IMR-90 (cell line): ENCODE measurements at regions not wholly inside any gene's neighbourhood (a gene's known extent, or its start where the extent isn't known, plus 50 kb on each side); places are given as distances from the start of the nearest gene placed in this dataset.

Experiments used
- ATAC-seq: fragments of 200-7000 bp; cut with Tn5 transposase; 2 replicates; pipeline ENCODE4 v1.9.1; 2020; ENCODE audit warnings: low read depth, mild to moderate bottlenecking, moderate library complexity
- BruUV-seq: library from RNA; stranded (reverse); fragments of 400-500 nt; replicated peaks from 2 replicates; lab custom pipeline; 2021; lab: Mats Ljungman, UMichigan
- CTCF ChIA-PET: fragments of 300-600 bp; formaldehyde crosslinking; extraction: SDS; loops from one replicate; lab custom pipeline; 2021; ENCODE audit warnings: antibody characterized with exemption; lab: Yijun Ruan, JAX
- POLR2A ChIA-PET: fragments of 300-600 bp; sonication (Branson Sonifier 250); formaldehyde crosslinking; loops from one replicate; lab custom pipeline; 2022; ENCODE audit warnings: antibody characterized with exemption; ENCODE audit not compliant: unreplicated experiment; lab: Charles Lee
- DNase-seq: peaks from one replicate; pipeline ENCODE4 v3.0.0; 2013
- H2AFZ ChIP-seq: replicated peaks from 2 replicates; pipeline ENCODE3; 2013; ENCODE audit warnings: low read length, mild to moderate bottlenecking; ENCODE audit not compliant: poor library complexity
- H2AK5ac ChIP-seq: 2 replicates; pipeline ENCODE4 v1.6.1; 2013; ENCODE audit warnings: low read depth, low read length, inconsistent platforms
- H2AK9ac ChIP-seq: replicated peaks from 2 replicates; pipeline ENCODE3; 2013; ENCODE audit warnings: mild to moderate bottlenecking, low read depth, low read length, moderate library complexity; ENCODE audit not compliant: poor library complexity
- H2BK120ac ChIP-seq: 2 replicates; pipeline ENCODE4 v1.6.1; 2013; ENCODE audit warnings: low read depth, low read length, inconsistent platforms
- H2BK15ac ChIP-seq: 3 replicates; pipeline ENCODE4 v1.6.1; 2013; ENCODE audit warnings: low read depth, low read length, inconsistent platforms
- H2BK20ac ChIP-seq: 2 replicates; pipeline ENCODE4 v1.6.1; 2013; ENCODE audit warnings: low read depth, mild to moderate bottlenecking, inconsistent platforms, low read length, moderate library complexity
- H2BK5ac ChIP-seq: 2 replicates; pipeline ENCODE4 v1.6.1; 2013; ENCODE audit warnings: mild to moderate bottlenecking, low read depth, low read length, inconsistent platforms; ENCODE audit not compliant: poor library complexity, severe bottlenecking
- H3K14ac ChIP-seq: replicated peaks from 2 replicates; pipeline ENCODE4 v1.6.1; 2013; ENCODE audit warnings: low read depth, low read length, inconsistent platforms
- H3K18ac ChIP-seq: 2 replicates; pipeline ENCODE4 v1.6.1; 2013; ENCODE audit warnings: low read depth, low read length, control low read depth
- H3K23ac ChIP-seq: 2 replicates; pipeline ENCODE4 v1.6.1; 2013; ENCODE audit warnings: low read depth, low read length, inconsistent platforms
- H3K27ac ChIP-seq: 2 replicates; pipeline ENCODE4 v1.5.1; 2013; ENCODE audit warnings: mild to moderate bottlenecking, control low read depth, low read length; ENCODE audit not compliant: insufficient read depth
- H3K27me3 ChIP-seq: 2 replicates; pipeline ENCODE4 v1.6.1; 2013; ENCODE audit warnings: low read length; ENCODE audit not compliant: control insufficient read depth, insufficient read depth
- H3K36me3 ChIP-seq: 2 replicates; pipeline ENCODE4 v1.6.1; 2013; ENCODE audit warnings: low read length, mixed read lengths; ENCODE audit not compliant: control insufficient read depth, insufficient read depth
- H3K4ac ChIP-seq: 2 replicates; pipeline ENCODE4 v1.6.1; 2013; ENCODE audit warnings: low read depth, low read length, inconsistent platforms
- H3K4me1 ChIP-seq: 2 replicates; pipeline ENCODE4 v1.6.1; 2013; ENCODE audit warnings: low read length, mixed read lengths; ENCODE audit not compliant: control insufficient read depth, insufficient read depth
- H3K4me2 ChIP-seq: 2 replicates; pipeline ENCODE4 v1.6.1; 2013; ENCODE audit warnings: low read depth, mild to moderate bottlenecking, control low read depth, low read length, moderate library complexity
- H3K4me3 ChIP-seq: 2 replicates; pipeline ENCODE4 v1.5.1; 2013; ENCODE audit warnings: low read depth, mild to moderate bottlenecking, control low read depth, low read length, moderate library complexity; ENCODE audit not compliant: insufficient read depth
- H3K56ac ChIP-seq: 2 replicates; pipeline ENCODE4 v1.6.1; 2013; ENCODE audit warnings: low read length, inconsistent platforms; ENCODE audit not compliant: insufficient read depth; ENCODE audit errors: extremely low read depth
- H3K79me1 ChIP-seq, 2 experiments: 2 replicates each; pipeline ENCODE4 v1.6.1; 2013; ENCODE audit warnings: low read length in 2 of 2, inconsistent platforms in 1 of 2, low read depth in 1 of 2
- H3K9ac ChIP-seq: 2 replicates; pipeline ENCODE4 v1.6.1; 2013; ENCODE audit warnings: low read depth, low read length, control low read depth
- H3K9me1 ChIP-seq: 2 replicates; pipeline ENCODE4 v1.6.1; 2013; ENCODE audit warnings: low read length, inconsistent platforms; ENCODE audit not compliant: insufficient read depth
- H3K9me3 ChIP-seq: 2 replicates; pipeline ENCODE4 v1.6.1; 2013; ENCODE audit warnings: low read length; ENCODE audit not compliant: control insufficient read depth, insufficient read depth
- H4K20me1 ChIP-seq: 2 replicates; pipeline ENCODE4 v1.6.1; 2013; ENCODE audit warnings: low read length, inconsistent platforms; ENCODE audit not compliant: insufficient read depth
- H4K5ac ChIP-seq: 2 replicates; pipeline ENCODE4 v1.6.1; 2013; ENCODE audit warnings: mild to moderate bottlenecking, low read depth, low read length, control low read depth
- H4K8ac ChIP-seq, 2 experiments: 2 replicates each; pipeline ENCODE4 v1.6.1; 2013; ENCODE audit warnings: low read depth in 2 of 2, low read length in 2 of 2, control low read depth in 1 of 2, inconsistent platforms in 1 of 2
- H4K91ac ChIP-seq: 2 replicates; pipeline ENCODE4 v1.6.1; 2013; ENCODE audit warnings: low read depth, low read length, inconsistent platforms; ENCODE audit not compliant: insufficient read depth
- BHLHE40 ChIP-seq: fragments of 150-350 bp; IDR thresholded peaks from 2 replicates; pipeline ENCODE4 v1.6.1; 2016; ENCODE audit warnings: mild to moderate bottlenecking, low read depth, low read length
- CEBPB ChIP-seq: IDR thresholded peaks from 2 replicates; pipeline ENCODE4 v1.6.1; 2012; ENCODE audit warnings: low read depth, low read length, improper control_type of control experiment
- CHD1 ChIP-seq: IDR thresholded peaks from 2 replicates; pipeline ENCODE4 v1.6.1; 2012; ENCODE audit warnings: low read depth, low read length, improper control_type of control experiment
- ELK1 ChIP-seq: fragments of 150-350 bp; IDR thresholded peaks from 2 replicates; pipeline ENCODE4 v1.6.1; 2016; ENCODE audit warnings: low read depth, mild to moderate bottlenecking, low read length, moderate library complexity, borderline replicate concordance
- FOS ChIP-seq: fragments of 150-350 bp; IDR thresholded peaks from 2 replicates; pipeline ENCODE4 v1.6.1; 2016; ENCODE audit warnings: low read depth, low read length
- MAFK ChIP-seq: IDR thresholded peaks from 2 replicates; pipeline ENCODE4 v1.6.1; 2012; ENCODE audit warnings: low read depth, low read length, improper control_type of control experiment
- MAZ ChIP-seq: IDR thresholded peaks from 2 replicates; pipeline ENCODE4 v1.6.1; 2012; ENCODE audit warnings: low read depth, mild to moderate bottlenecking, low read length, improper control_type of control experiment, moderate library complexity, borderline replicate concordance
- MXI1 ChIP-seq: IDR thresholded peaks from 2 replicates; pipeline ENCODE4 v1.6.1; 2012; ENCODE audit warnings: low read depth, mild to moderate bottlenecking, low read length, moderate library complexity, borderline replicate concordance
- NFE2L2 ChIP-seq: fragments of 150-350 bp; IDR thresholded peaks from 2 replicates; pipeline ENCODE4 v1.6.1; 2016; ENCODE audit warnings: low read depth, mild to moderate bottlenecking, low read length
- POLR2A ChIP-seq: IDR thresholded peaks from 2 replicates; pipeline ENCODE4 v1.6.1; 2012; ENCODE audit warnings: mild to moderate bottlenecking, low read depth, low read length
- RAD21 ChIP-seq: IDR thresholded peaks from 2 replicates; pipeline ENCODE4 v1.6.1; 2012; ENCODE audit warnings: low read length, improper control_type of control experiment
- RCOR1 ChIP-seq: IDR thresholded peaks from 2 replicates; pipeline ENCODE4 v1.6.1; 2012; ENCODE audit warnings: mild to moderate bottlenecking, low read length, improper control_type of control experiment; ENCODE audit not compliant: insufficient replicate concordance
- RFX5 ChIP-seq: IDR thresholded peaks from 2 replicates; pipeline ENCODE4 v1.8.0; 2012; ENCODE audit warnings: low read depth, mild to moderate bottlenecking, low read length, moderate library complexity
- SMC3 ChIP-seq: fragments of 150-350 bp; IDR thresholded peaks from 2 replicates; pipeline ENCODE4 v1.6.1; 2016; ENCODE audit warnings: low read depth, mild to moderate bottlenecking, antibody characterized with exemption, low read length, moderate library complexity
- USF2 ChIP-seq: fragments of 150-350 bp; IDR thresholded peaks from 2 replicates; pipeline ENCODE4 v1.6.1; 2017; ENCODE audit warnings: mild to moderate bottlenecking, antibody characterized with exemption, low read length, low read depth
- WGBS, 2 experiments: methylation state at CpG; one replicate each; pipeline versions ENCODE4 v1.1.5 to v1.1.7; 2013; ENCODE audit warnings: missing lambda C conversion rate in 2 of 2; ENCODE audit not compliant: insufficient read length in 1 of 2; ENCODE audit errors: extremely low coverage in 2 of 2; 5-methylcytosine and 5-hydroxymethylcytosine counted together
- dilution Hi-C: fragments of 300-500 bp; cut with HindIII; formaldehyde crosslinking; loops from one replicate; pipeline ENCODE4 v1.14.3; 2018; ENCODE audit warnings: low sequenced_read_pairs; ENCODE audit not compliant: unreplicated experiment
- in situ Hi-C: fragments of 300-500 bp; cut with MboI; formaldehyde crosslinking; loops from 3 replicates; pipeline ENCODE4 v1.14.3; 2019; ENCODE audit warnings: low sequenced_read_pairs, inconsistent platforms, mixed read lengths
- intact Hi-C: fragments of 100-400 bp; cut with micrococcal nuclease; formaldehyde crosslinking; loops from 2 replicates; pipeline ENCODE4 v1.10.0; 2022
- TF ChIP-seq, protein P1 (sequence below): conservative IDR thresholded peaks from 2 replicates; pipeline ENCODE4 v1.5.1; 2012; ENCODE audit warnings: mild to moderate bottlenecking, low read depth, low read length, improper control_type of control experiment

DNA sequence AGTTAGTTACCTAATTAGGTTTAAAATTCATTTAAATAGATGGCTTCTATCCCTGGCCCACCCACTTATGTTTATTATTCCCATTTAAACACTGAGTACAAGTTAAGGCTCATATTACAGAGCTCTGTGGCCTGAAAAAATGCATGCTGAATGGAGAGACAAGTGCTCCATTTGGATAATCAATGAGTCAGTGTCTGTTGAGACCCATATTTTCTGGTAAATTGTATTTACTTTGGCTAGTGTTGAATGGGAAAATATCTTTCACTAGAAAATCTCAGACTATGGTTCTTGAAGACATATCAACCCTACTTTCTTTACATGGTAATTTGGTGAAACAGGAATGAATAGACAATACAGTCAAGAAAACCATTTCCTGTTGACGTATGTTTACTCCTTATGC lies 356.0 kb downstream of the S1PR1 start:
- intact Hi-C loops (no loop called here), dilution Hi-C loops (no loop called here), in situ Hi-C loops (no loop called here)
- no peak overlapping the region for H2BK20ac ChIP-seq
- H4K20me1 ChIP-seq, result no peaks in the 10 kb centered on the region
- H3K36me3 ChIP-seq, result no peaks in the 10 kb centered on the region
- peak; percentile 1 for DNase-seq
- no peak overlapping the region for H2BK5ac ChIP-seq
- no peak overlapping the region for H3K9ac ChIP-seq
- no peak overlapping the region for H3K14ac ChIP-seq
- no peak overlapping the region for H3K4me2 ChIP-seq
- BruUV-seq, result no TSS peak
- no peaks in the 10 kb centered on the region for H3K79me1 ChIP-seq
- H3K27ac ChIP-seq, result no peak overlapping the region
- H3K9me1 ChIP-seq, result no peaks in the 10 kb centered on the region
- H2AK5ac ChIP-seq, result no peak overlapping the region
- no peak overlapping the region for H2BK15ac ChIP-seq
- H3K9me3 ChIP-seq, result no peaks in the 10 kb centered on the region
- POLR2A ChIA-PET, result no interaction called here
- H3K4ac ChIP-seq, result no peak overlapping the region
- no peak for ATAC-seq
- H2AFZ ChIP-seq, result no peak overlapping the region
- no peak overlapping the region for H4K8ac ChIP-seq
- H3K27me3 ChIP-seq, result no peaks in the 10 kb centered on the region
- no peak overlapping the region for H4K91ac ChIP-seq
- H3K56ac ChIP-seq, result no peak overlapping the region
- TF ChIP-seq SMC3 (no peak), RCOR1 (no peak), POLR2A (no peak), BHLHE40 (no peak), RFX5 (no peak), FOS (no peak), CEBPB (no peak), USF2 (no peak), MAFK (no peak), NFE2L2 (no peak), CHD1 (no peak), MAZ (no peak), ELK1 (no peak), RAD21 (no peak), MXI1 (no peak)
- TF ChIP-seq, protein P1, sequence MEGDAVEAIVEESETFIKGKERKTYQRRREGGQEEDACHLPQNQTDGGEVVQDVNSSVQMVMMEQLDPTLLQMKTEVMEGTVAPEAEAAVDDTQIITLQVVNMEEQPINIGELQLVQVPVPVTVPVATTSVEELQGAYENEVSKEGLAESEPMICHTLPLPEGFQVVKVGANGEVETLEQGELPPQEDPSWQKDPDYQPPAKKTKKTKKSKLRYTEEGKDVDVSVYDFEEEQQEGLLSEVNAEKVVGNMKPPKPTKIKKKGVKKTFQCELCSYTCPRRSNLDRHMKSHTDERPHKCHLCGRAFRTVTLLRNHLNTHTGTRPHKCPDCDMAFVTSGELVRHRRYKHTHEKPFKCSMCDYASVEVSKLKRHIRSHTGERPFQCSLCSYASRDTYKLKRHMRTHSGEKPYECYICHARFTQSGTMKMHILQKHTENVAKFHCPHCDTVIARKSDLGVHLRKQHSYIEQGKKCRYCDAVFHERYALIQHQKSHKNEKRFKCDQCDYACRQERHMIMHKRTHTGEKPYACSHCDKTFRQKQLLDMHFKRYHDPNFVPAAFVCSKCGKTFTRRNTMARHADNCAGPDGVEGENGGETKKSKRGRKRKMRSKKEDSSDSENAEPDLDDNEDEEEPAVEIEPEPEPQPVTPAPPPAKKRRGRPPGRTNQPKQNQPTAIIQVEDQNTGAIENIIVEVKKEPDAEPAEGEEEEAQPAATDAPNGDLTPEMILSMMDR, result no peak
- H3K23ac ChIP-seq, result no peak overlapping the region
- no CpG with 5 or more reads among the region's 1 CpG for WGBS, 2 experiments
- no peak overlapping the region for H2AK9ac ChIP-seq
- no peak overlapping the region for H2BK120ac ChIP-seq
- no peak overlapping the region for H4K5ac ChIP-seq
- H3K4me1 ChIP-seq, result no peaks in the 10 kb centered on the region
- CTCF ChIA-PET, result no interaction called here
- H3K4me3 ChIP-seq, result no peak overlapping the region
- no peak overlapping the region for H3K18ac ChIP-seq
